ENCODE measurements at regions not wholly inside any gene's neighbourhood (a gene's known extent, or its start where the extent isn't known, plus 50 kb on each side); places are given as distances from the start of the nearest gene placed in this dataset.
A peak's percentile ranks its signal among the peaks of the same experiment; 100 is the strongest.

DNA sequence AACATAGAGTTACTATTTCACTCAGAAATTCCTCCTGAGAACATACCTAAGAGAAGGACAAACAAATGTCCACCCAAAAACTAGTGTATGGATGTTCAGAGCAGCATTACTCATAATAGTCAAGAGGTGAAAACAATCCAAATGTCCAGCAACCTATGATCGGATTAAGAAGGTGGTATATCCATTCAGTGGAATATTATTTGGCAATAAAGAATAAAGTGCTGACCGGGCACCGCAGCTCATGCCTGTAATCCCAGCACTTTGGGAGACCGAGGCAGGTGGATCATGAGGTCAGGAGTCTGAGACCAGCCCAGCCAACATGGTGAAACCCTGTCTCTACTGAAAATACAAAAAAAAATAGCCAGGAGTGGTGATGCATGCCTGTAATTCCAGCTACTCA lies 182.8 kb upstream of the AGAP1 start:
- TF ChIP-seq, protein P1, sequence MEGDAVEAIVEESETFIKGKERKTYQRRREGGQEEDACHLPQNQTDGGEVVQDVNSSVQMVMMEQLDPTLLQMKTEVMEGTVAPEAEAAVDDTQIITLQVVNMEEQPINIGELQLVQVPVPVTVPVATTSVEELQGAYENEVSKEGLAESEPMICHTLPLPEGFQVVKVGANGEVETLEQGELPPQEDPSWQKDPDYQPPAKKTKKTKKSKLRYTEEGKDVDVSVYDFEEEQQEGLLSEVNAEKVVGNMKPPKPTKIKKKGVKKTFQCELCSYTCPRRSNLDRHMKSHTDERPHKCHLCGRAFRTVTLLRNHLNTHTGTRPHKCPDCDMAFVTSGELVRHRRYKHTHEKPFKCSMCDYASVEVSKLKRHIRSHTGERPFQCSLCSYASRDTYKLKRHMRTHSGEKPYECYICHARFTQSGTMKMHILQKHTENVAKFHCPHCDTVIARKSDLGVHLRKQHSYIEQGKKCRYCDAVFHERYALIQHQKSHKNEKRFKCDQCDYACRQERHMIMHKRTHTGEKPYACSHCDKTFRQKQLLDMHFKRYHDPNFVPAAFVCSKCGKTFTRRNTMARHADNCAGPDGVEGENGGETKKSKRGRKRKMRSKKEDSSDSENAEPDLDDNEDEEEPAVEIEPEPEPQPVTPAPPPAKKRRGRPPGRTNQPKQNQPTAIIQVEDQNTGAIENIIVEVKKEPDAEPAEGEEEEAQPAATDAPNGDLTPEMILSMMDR (IDR thresholded peaks at IDR 0.05; ENCODE audit: low read depth, low read length, missing control alignments): no peak
- in situ Hi-C loops (cut with HindIII; ENCODE audit: low pct_ligation_motif_present, low sequenced_read_pairs): no loop called here
- DNase-seq: no peak
- Histone ChIP-seq H3K27ac (no peak overlapping the region), H3K27me3 (replicated peaks) (no peaks in the 10 kb centered on the region), H3K36me3 (replicated peaks) (no peaks in the 10 kb centered on the region), H3K4me3 (ENCODE audit: low read depth, low read length) (no peak overlapping the region)

DNA sequence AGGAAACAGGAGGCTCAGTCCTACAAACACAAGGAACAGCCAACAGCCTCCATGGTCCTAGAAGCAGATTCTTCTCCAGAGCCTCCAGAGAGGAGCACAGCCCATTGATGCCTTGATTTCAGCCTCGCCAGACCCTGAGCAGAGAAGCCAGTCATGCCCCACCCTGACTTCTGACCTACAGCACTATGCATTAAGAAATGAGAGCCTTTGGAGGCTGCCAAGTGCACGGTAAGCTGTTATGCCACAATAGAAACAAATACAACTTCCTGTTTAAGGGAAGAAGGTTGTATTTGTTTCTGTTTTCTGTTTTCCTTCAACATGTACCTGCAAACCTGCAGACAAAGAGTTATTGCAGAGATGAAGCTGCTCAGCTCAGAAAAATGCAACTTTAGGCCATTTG lies 181.3 kb upstream of the AGAP1 start:
- H3K27me3 ChIP-seq (replicated peaks): no peaks in the 10 kb centered on the region
- in situ Hi-C loops (cut with HindIII; ENCODE audit: low pct_ligation_motif_present, low sequenced_read_pairs): no loop called here
- H3K27ac ChIP-seq: no peak overlapping the region
- H3K36me3 ChIP-seq (replicated peaks): no peaks in the 10 kb centered on the region
- TF ChIP-seq, protein P1 (IDR thresholded peaks at IDR 0.05; ENCODE audit: low read depth, low read length, missing control alignments): no peak
- H3K4me3 ChIP-seq (ENCODE audit: low read depth, low read length): no peak overlapping the region
- no peak for DNase-seq

DNA sequence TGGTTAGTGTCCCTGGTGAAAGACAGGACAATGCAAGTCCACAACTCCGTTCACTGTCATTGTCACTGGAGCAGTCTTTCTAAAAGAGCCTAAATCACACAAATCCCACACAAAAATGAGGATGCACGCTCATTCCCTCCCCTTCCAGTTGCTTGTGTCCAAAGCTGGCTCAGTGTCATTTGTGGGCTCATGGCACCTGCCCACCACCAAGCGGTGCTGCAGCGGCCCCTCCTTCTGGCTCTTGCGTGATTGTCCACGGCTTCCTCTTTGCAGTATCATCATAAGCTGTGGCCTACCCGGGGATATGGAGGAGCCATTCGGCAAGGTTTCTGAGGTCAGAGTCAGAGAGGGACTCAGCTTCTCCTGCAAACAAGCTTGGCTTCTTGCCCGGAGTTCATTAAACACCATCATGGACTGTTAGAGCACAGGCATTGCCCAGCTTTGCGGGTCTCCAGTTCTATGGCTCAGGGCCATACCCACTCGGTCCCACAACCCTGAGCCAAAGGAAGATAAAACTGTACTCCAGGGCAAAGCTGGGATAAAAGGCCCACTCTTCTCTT lies 179.4 kb upstream of the AGAP1 start:
- TF ChIP-seq, protein P1 (IDR thresholded peaks at IDR 0.05; ENCODE audit: low read depth, low read length, missing control alignments): peak; percentile 8
- H3K27me3 ChIP-seq (replicated peaks): no peaks in the 10 kb centered on the region
- no peaks in the 10 kb centered on the region for H3K36me3 ChIP-seq (replicated peaks)
- in situ Hi-C loops (cut with HindIII; ENCODE audit: low pct_ligation_motif_present, low sequenced_read_pairs): no loop called here
- H3K27ac ChIP-seq: no peak overlapping the region
- no peak for DNase-seq
- H3K4me3 ChIP-seq (ENCODE audit: low read depth, low read length): no peak overlapping the region

DNA sequence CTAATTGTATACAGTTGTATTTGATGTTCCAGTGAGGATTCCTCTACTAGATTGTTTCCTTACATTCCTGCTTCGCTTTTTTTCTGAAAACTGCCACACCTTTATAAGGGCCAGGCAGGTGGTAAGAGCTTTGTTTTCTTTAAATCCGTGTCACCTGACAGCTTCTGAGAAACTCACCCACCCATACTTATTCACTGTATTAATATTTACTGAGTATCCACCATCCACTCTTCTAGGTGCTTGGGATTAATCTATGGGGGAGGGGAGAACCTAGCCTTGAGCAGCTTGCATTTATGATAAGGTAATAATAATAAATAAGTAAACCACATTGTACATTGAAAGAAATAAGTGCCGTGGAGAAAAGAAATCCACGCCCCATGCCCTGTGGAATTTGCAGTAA lies 174.7 kb upstream of the AGAP1 start:
- in situ Hi-C loops (cut with HindIII; ENCODE audit: low pct_ligation_motif_present, low sequenced_read_pairs): no loop called here
- H3K4me3 ChIP-seq (ENCODE audit: low read depth, low read length): no peak overlapping the region
- H3K27ac ChIP-seq: no peak overlapping the region
- H3K27me3 ChIP-seq (replicated peaks): no peaks in the 10 kb centered on the region
- TF ChIP-seq, protein P1 (IDR thresholded peaks at IDR 0.05; ENCODE audit: low read depth, low read length, missing control alignments): no peak
- H3K36me3 ChIP-seq (replicated peaks): no peaks in the 10 kb centered on the region
- no peak for DNase-seq

DNA sequence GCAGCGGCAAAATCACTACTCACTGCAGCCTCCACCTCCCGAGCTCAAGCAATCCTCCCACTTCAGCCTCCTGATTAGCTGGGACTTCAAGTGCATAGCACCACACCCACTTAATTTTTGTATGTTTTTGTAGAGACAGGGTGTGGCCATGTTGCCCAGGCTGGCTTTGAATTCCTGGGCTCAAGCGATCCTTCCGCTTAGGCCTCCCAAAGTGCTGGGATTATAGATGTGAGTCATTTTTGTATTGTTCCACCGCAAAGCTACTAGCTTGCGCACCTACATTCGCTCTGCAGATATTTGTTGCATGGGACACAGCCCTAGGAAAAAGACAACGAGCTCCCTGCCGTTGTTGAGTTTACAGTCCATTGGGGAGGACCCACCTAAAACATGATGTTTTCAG lies 173.5 kb upstream of the AGAP1 start:
- Histone ChIP-seq H3K36me3 (replicated peaks) (no peaks in the 10 kb centered on the region), H3K27me3 (replicated peaks) (no peaks in the 10 kb centered on the region), H3K27ac (no peak overlapping the region), H3K4me3 (ENCODE audit: low read depth, low read length) (no peak overlapping the region)
- DNase-seq: no peak
- TF ChIP-seq, protein P1 (IDR thresholded peaks at IDR 0.05; ENCODE audit: low read depth, low read length, missing control alignments): no peak
- in situ Hi-C loops (cut with HindIII; ENCODE audit: low pct_ligation_motif_present, low sequenced_read_pairs): no loop called here

DNA sequence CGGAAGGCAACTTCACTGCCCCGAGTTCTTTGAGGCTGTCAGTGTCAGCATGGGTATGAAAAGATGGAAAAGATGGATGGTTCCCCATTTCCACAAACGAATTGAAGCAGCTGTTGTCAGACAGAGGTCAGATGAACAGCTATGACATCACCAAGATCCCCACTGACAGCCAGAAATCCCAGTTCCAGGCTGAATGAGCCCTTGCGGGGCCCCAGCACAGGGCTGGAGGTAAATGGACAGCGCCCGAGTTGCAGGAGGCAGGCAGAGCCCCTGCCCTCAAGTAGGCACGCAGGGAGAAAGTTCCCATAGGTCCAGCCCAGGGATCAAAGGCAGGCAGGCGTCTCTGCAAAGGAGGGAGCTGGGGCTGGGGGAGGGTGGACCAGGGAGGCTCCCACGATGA lies 169.5 kb upstream of the AGAP1 start:
- Histone ChIP-seq H3K27ac (no peak overlapping the region), H3K27me3 (replicated peaks) (no peaks in the 10 kb centered on the region), H3K4me3 (ENCODE audit: low read depth, low read length) (no peak overlapping the region), H3K36me3 (replicated peaks) (no peaks in the 10 kb centered on the region)
- no peak for DNase-seq
- TF ChIP-seq, protein P1 (IDR thresholded peaks at IDR 0.05; ENCODE audit: low read depth, low read length, missing control alignments): no peak
- in situ Hi-C loops (cut with HindIII; ENCODE audit: low pct_ligation_motif_present, low sequenced_read_pairs): no loop called here

Data from brain microvascular endothelial cell (primary cell).